Stimulated activated CD8-positive, alpha-beta memory T cell treated with anti-CD3 and anti-CD28 coated beads, Interleukin-4, amount 100 ng/mL, for 48 hours (primary cell): ENCODE measurements at regions not wholly inside any gene's neighbourhood (a gene's known extent, or its start where the extent isn't known, plus 50 kb on each side); places are given as distances from the start of the nearest gene placed in this dataset.

Experiments used
- DNase-seq: peaks from one replicate; pipeline ENCODE4 v3.0.0-alpha.2; 2020

GRCh38 chr16:50991436-50991835 lies 159.6 kb downstream of the SALL1 start:
- no peak for DNase-seq

GRCh38 chr16:50991006-50991405 lies 160.1 kb downstream of the SALL1 start:
- no peak for DNase-seq

- no peak for DNase-seq
Observed at GRCh38 chr16:50989047-50989446, 162.0 kb downstream of the SALL1 start.

- no peak for DNase-seq
Observed at GRCh38 chr16:50988441-50988840, 162.6 kb downstream of the SALL1 start.

GRCh38 chr16:50986453-50986852 lies 164.6 kb downstream of the SALL1 start:
- DNase-seq: no peak

GRCh38 chr16:50985733-50986132 lies 165.3 kb downstream of the SALL1 start:
- no peak for DNase-seq

GRCh38 chr16:50984688-50985087 lies 166.4 kb downstream of the SALL1 start:
- DNase-seq: no peak

GRCh38 chr16:50982808-50983207 lies 168.3 kb downstream of the SALL1 start:
- DNase-seq: no peak

GRCh38 chr16:50981951-50982350 lies 169.1 kb downstream of the SALL1 start:
- no peak for DNase-seq

GRCh38 chr16:50980666-50981065 lies 170.4 kb downstream of the SALL1 start:
- DNase-seq: no peak

- no peak for DNase-seq
Observed at GRCh38 chr16:50979806-50980620, 171.1 kb downstream of the SALL1 start.

GRCh38 chr16:50977138-50977537 lies 173.9 kb downstream of the SALL1 start:
- DNase-seq: no peak

GRCh38 chr16:50974438-50975036 lies 176.5 kb downstream of the SALL1 start:
- DNase-seq: no peak

- DNase-seq: no peak
Observed at GRCh38 chr16:50972876-50973275, 178.2 kb downstream of the SALL1 start.

GRCh38 chr16:50970281-50970680 lies 180.8 kb downstream of the SALL1 start:
- DNase-seq: no peak

- no peak for DNase-seq
Observed at GRCh38 chr16:50967827-50968612, 183.1 kb downstream of the SALL1 start.

GRCh38 chr16:50964491-50964890 lies 186.6 kb downstream of the SALL1 start:
- DNase-seq: no peak

- DNase-seq: no peak
Observed at GRCh38 chr16:50961952-50962351, 189.1 kb downstream of the SALL1 start.

- no peak for DNase-seq
Observed at GRCh38 chr16:50960517-50961202, 190.4 kb downstream of the SALL1 start.

- DNase-seq: no peak
Observed at GRCh38 chr16:50957056-50957455, 194.0 kb downstream of the SALL1 start.

GRCh38 chr16:50956637-50957036 lies 194.4 kb downstream of the SALL1 start:
- DNase-seq: no peak

- no peak for DNase-seq
Observed at GRCh38 chr16:50955311-50955710, 195.8 kb downstream of the SALL1 start.

GRCh38 chr16:50954469-50954868 lies 196.6 kb downstream of the SALL1 start:
- no peak for DNase-seq
